Sigmoid colon (tissue), 6 donors: ENCODE measurements at regions not wholly inside any gene's neighbourhood (a gene's known extent, or its start where the extent isn't known, plus 50 kb on each side); places are given as distances from the start of the nearest gene placed in this dataset.

Source experiments
- DNase-seq: peaks from one replicate; pipeline ENCODE4 v3.0.0-alpha.2; 2019
- H3K27ac ChIP-seq, 4 donors: fragments of 200-600 bp; sonication (generic); one replicate each; pipeline ENCODE4 v1.5.1; 2016 to 2019; ENCODE audit warnings: mild to moderate bottlenecking in 1 of 4
- H3K27me3 ChIP-seq, 3 donors: fragments of 200-600 bp; sonication (generic); one replicate each; pipeline ENCODE4 v1.5.1; 2019; ENCODE audit warnings: mild to moderate bottlenecking in 1 of 3
- H3K36me3 ChIP-seq, 4 donors: fragments of 200-600 bp; sonication (generic); one replicate each; pipeline ENCODE4 v1.5.1; 2016 to 2019
- H3K4me1 ChIP-seq, 4 donors: fragments of 200-600 bp; sonication (generic); one replicate each; pipeline ENCODE4 v1.5.1; 2017 to 2019
- H3K4me3 ChIP-seq, 4 donors: fragments of 200-600 bp; sonication (generic); one replicate each; pipeline ENCODE4 v1.5.1; 2017 to 2019; ENCODE audit warnings: mild to moderate bottlenecking in 2 of 4, moderate library complexity in 1 of 4
- H3K9me3 ChIP-seq, 4 donors: fragments of 200-600 bp in 3 of 4; sonication (generic) in 3 of 4; one replicate each; pipeline versions ENCODE4 v1.5.1 to v1.6.1; 2013 to 2019
- CTCF ChIP-seq, 4 experiments: fragments of 450-650 bp in 3 of 4; fragments of 200-600 bp in 1 of 4; IDR thresholded peaks; one replicate each; pipeline ENCODE4 v1.5.1; 2016 to 2019; ENCODE audit warnings: antibody characterized with exemption in 4 of 4, mild to moderate bottlenecking in 3 of 4, moderate library complexity in 2 of 4
- EP300 ChIP-seq, 4 donors: sonication (generic); formaldehyde crosslinking; IDR thresholded peaks; one replicate each; pipeline ENCODE4 v1.6.1; 2017; ENCODE audit warnings: antibody characterized with exemption in 4 of 4
- POLR2A ChIP-seq, 2 donors: fragments of 450-650 bp; IDR thresholded peaks; one replicate each; pipeline ENCODE4 v1.6.1; 2016; ENCODE audit warnings: antibody characterized with exemption in 2 of 2, mild to moderate bottlenecking in 2 of 2, moderate library complexity in 2 of 2
- POLR2AphosphoS5 ChIP-seq, 4 donors: sonication (generic); formaldehyde crosslinking; IDR thresholded peaks; one replicate each; pipeline ENCODE4 v1.6.1; 2017; ENCODE audit warnings: antibody characterized with exemption in 4 of 4
- WGBS, 2 donors: extraction: QIAGEN DNeasy Blood & Tissue Kit; methylation state at CpG; one replicate each; pipeline ENCODE4 v1.1.7; 2013; 5-methylcytosine and 5-hydroxymethylcytosine counted together
- intact Hi-C: fragments of 100-400 bp; cut with DNase I; formaldehyde crosslinking; loops from one replicate; pipeline ENCODE4 v1.15.1; 2023
- donor health status: healthy with polysubstance abuse.
- donor health status: healthy.

GRCh38 chr15:91499774-91500383, 353.6 kb upstream of the SLCO3A1 start:
- WGBS, 2 donors, result 93 to 94% methylated on average over 5 of the region's 5 CpGs
- H3K36me3 ChIP-seq, result no peaks in the 10 kb centered on the region
- no peak overlapping the region for H3K4me3 ChIP-seq
- DNase-seq, result no peak
- H3K27me3 ChIP-seq, result no peaks in the 10 kb centered on the region
- no peak overlapping the region for H3K27ac ChIP-seq
- no peak for TF ChIP-seq POLR2AphosphoS5 (IDR thresholded peaks at IDR 0.05)
- TF ChIP-seq POLR2A (IDR thresholded peaks at IDR 0.05), result no peak
- no peak for TF ChIP-seq CTCF (IDR thresholded peaks at IDR 0.05)
- TF ChIP-seq EP300 (IDR thresholded peaks at IDR 0.05), result no peak
- H3K9me3 ChIP-seq, result no peaks in the 10 kb centered on the region
- intact Hi-C loops, result no loop called here
- H3K4me1 ChIP-seq, result no peaks in the 10 kb centered on the region

- H3K36me3 ChIP-seq, result no peaks in the 10 kb centered on the region
- no peaks in the 10 kb centered on the region for H3K4me1 ChIP-seq
- H3K9me3 ChIP-seq, result no peaks in the 10 kb centered on the region
- no peaks in the 10 kb centered on the region for H3K27me3 ChIP-seq
- H3K4me3 ChIP-seq, result no peak overlapping the region
- WGBS, 2 donors, result 88 to 90% methylated on average over 3 of the region's 3 CpGs
- intact Hi-C loops, result no loop called here
- H3K27ac ChIP-seq, result no peak overlapping the region
- no peak for DNase-seq
- TF ChIP-seq EP300 (IDR thresholded peaks at IDR 0.05) (no peak), POLR2AphosphoS5 (IDR thresholded peaks at IDR 0.05) (no peak), POLR2A (IDR thresholded peaks at IDR 0.05) (no peak), CTCF (IDR thresholded peaks at IDR 0.05) (no peak)
Observed at GRCh38 chr15:91508633-91509032, 344.9 kb upstream of the SLCO3A1 start.

GRCh38 chr15:91514147-91514546, 339.4 kb upstream of the SLCO3A1 start:
- no peak for DNase-seq
- Histone ChIP-seq H3K4me1 (no peaks in the 10 kb centered on the region), H3K27me3 (no peaks in the 10 kb centered on the region), H3K27ac (no peak overlapping the region), H3K9me3 (no peaks in the 10 kb centered on the region), H3K4me3 (no peak overlapping the region), H3K36me3 (no peaks in the 10 kb centered on the region)
- no peak for TF ChIP-seq POLR2A (IDR thresholded peaks at IDR 0.05)
- intact Hi-C loops, result no loop called here
- 93 to 94% methylated on average over 2 of the region's 2 CpGs for WGBS, 2 donors

GRCh38 chr15:91515188-91515754, 338.2 kb upstream of the SLCO3A1 start:
- Histone ChIP-seq H3K9me3 (no peaks in the 10 kb centered on the region), H3K4me1 (no peaks in the 10 kb centered on the region), H3K27ac (no peak overlapping the region), H3K27me3 (no peaks in the 10 kb centered on the region), H3K36me3 (no peaks in the 10 kb centered on the region), H3K4me3 (no peak overlapping the region)
- 54 to 65% methylated on average over 5 of the region's 5 CpGs for WGBS, 2 donors
- intact Hi-C loops, result no loop called here
- DNase-seq, result peak; percentile 69
- TF ChIP-seq CTCF (IDR thresholded peaks at IDR 0.05), result no peak
- TF ChIP-seq POLR2AphosphoS5 (IDR thresholded peaks at IDR 0.05), result no peak
- no peak for TF ChIP-seq EP300 (IDR thresholded peaks at IDR 0.05)
- no peak for TF ChIP-seq POLR2A (IDR thresholded peaks at IDR 0.05)

GRCh38 chr15:91516866-91517265, 336.6 kb upstream of the SLCO3A1 start:
- Histone ChIP-seq H3K27ac (no peak overlapping the region), H3K36me3 (no peaks in the 10 kb centered on the region), H3K9me3 (no peaks in the 10 kb centered on the region), H3K4me1 (no peaks in the 10 kb centered on the region), H3K4me3 (no peak overlapping the region), H3K27me3 (no peaks in the 10 kb centered on the region)
- intact Hi-C loops, result no loop called here
- no peak for DNase-seq
- TF ChIP-seq POLR2AphosphoS5 (IDR thresholded peaks at IDR 0.05) (no peak), EP300 (IDR thresholded peaks at IDR 0.05) (no peak), CTCF (IDR thresholded peaks at IDR 0.05) (no peak), POLR2A (IDR thresholded peaks at IDR 0.05) (no peak)
- 17 to 59% methylated on average over 2 of the region's 2 CpGs for WGBS, 2 donors
